Type B pancreatic cell (in vitro differentiated cells): ENCODE measurements at regions not wholly inside any gene's neighbourhood (a gene's known extent, or its start where the extent isn't known, plus 50 kb on each side); places are given as distances from the start of the nearest gene placed in this dataset.

Experiments
- DNase-seq: peaks from one replicate; pipeline ENCODE4 v3.0.0; 2021; ENCODE audit warnings: mixed read lengths; ENCODE audit not compliant: unreplicated experiment; ENCODE audit errors: extremely low spot score
- H3K27ac Mint-ChIP-seq: 2 replicates; pipeline ENCODE4 v1.8.0; 2021; ENCODE audit warnings: mild to moderate bottlenecking, mixed read lengths
- H3K27me3 Mint-ChIP-seq: 2 replicates; pipeline ENCODE4 v1.8.0; 2021; ENCODE audit warnings: mixed read lengths
- H3K36me3 Mint-ChIP-seq: 2 replicates; pipeline ENCODE4 v1.8.0; 2021; ENCODE audit warnings: mixed read lengths
- H3K4me1 Mint-ChIP-seq: one replicate; pipeline ENCODE4 v1.8.0; 2021; ENCODE audit warnings: mixed read lengths; ENCODE audit not compliant: unreplicated experiment
- H3K4me3 Mint-ChIP-seq: 2 replicates; pipeline ENCODE4 v1.8.0; 2021; ENCODE audit warnings: mild to moderate bottlenecking, mixed read lengths
- H3K9me3 Mint-ChIP-seq: 2 replicates; pipeline ENCODE4 v1.8.0; 2021; ENCODE audit warnings: mixed read lengths
- CTCF ChIP-seq: fragments of 200-600 bp; sonication (generic); conservative IDR thresholded peaks from 2 replicates; pipeline ENCODE4 v1.5.0; 2021; ENCODE audit warnings: antibody characterized with exemption, mild to moderate bottlenecking

DNA sequence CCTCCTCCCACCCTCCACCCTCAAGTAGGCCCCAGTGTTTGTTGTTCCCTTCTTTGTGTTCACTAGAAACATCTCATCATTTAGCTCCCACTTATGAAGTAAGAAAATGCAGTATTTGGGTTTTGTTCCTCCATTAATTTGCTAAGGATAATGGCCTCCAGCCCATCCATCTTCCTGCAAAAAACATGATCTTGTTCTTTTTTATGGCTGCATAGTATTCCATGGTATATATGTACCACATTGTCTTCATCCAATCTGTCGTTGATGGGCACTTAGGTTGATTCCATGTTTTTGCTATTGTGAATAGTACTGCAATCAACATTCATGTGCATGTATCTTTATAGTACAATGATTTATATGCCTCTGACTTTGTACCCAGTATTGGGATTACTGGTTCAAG is 416.8 kb upstream of the SASH1 start:
- Mint-ChIP-seq H3K4me3 (no peak overlapping the region), H3K27me3 (peaks cover 8% of the 10 kb centered on the region), H3K4me1 (no peaks in the 10 kb centered on the region), H3K9me3 (no peaks in the 10 kb centered on the region), H3K27ac (no peak overlapping the region), H3K36me3 (peaks cover 2% of the 10 kb centered on the region)
- TF ChIP-seq CTCF, result no peak
- DNase-seq, result no peak

- H3K4me1 Mint-ChIP-seq, result no peaks in the 10 kb centered on the region
- no peak for DNase-seq
- H3K4me3 Mint-ChIP-seq, result no peak overlapping the region
- H3K27me3 Mint-ChIP-seq, result peaks cover 17% of the 10 kb centered on the region
- no peaks in the 10 kb centered on the region for H3K9me3 Mint-ChIP-seq
- no peak overlapping the region for H3K27ac Mint-ChIP-seq
- no peak for TF ChIP-seq CTCF
- peaks cover 3% of the 10 kb centered on the region for H3K36me3 Mint-ChIP-seq
These were observed 411.9 kb upstream of the SASH1 start for GRCh38 chr6:147930745-147931144.

GRCh38 chr6:147933224-147933623 is 409.4 kb upstream of the SASH1 start:
- Mint-ChIP-seq H3K36me3 (peaks cover 3% of the 10 kb centered on the region), H3K4me1 (no peaks in the 10 kb centered on the region), H3K4me3 (no peak overlapping the region), H3K27ac (no peak overlapping the region), H3K9me3 (no peaks in the 10 kb centered on the region), H3K27me3 (peaks cover 17% of the 10 kb centered on the region)
- no peak for TF ChIP-seq CTCF
- no peak for DNase-seq

DNA sequence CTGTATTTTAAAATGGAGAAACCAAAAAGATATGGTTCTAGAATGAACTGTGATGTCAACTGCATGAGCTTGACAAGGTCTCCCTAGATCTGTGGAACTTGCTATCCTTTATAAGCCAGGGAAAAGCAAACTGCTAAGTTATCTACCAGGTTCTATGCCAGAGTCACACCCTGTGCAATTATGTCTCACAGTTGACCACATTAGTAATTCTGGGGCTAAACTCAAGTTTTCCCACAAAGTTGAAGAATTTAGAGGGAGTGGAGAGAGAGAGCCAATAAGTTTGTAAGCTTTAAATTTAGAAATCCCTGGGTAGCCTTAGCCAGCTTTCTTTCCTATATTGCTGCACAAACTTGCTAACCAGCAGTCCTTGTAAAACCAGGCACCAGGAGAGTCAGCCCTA is 407.0 kb upstream of the SASH1 start:
- no peak for DNase-seq
- Mint-ChIP-seq H3K27me3 (peaks cover 10% of the 10 kb centered on the region), H3K4me3 (no peak overlapping the region), H3K4me1 (no peaks in the 10 kb centered on the region), H3K9me3 (no peaks in the 10 kb centered on the region), H3K27ac (no peak overlapping the region), H3K36me3 (peaks cover 2% of the 10 kb centered on the region)
- no peak for TF ChIP-seq CTCF

DNA sequence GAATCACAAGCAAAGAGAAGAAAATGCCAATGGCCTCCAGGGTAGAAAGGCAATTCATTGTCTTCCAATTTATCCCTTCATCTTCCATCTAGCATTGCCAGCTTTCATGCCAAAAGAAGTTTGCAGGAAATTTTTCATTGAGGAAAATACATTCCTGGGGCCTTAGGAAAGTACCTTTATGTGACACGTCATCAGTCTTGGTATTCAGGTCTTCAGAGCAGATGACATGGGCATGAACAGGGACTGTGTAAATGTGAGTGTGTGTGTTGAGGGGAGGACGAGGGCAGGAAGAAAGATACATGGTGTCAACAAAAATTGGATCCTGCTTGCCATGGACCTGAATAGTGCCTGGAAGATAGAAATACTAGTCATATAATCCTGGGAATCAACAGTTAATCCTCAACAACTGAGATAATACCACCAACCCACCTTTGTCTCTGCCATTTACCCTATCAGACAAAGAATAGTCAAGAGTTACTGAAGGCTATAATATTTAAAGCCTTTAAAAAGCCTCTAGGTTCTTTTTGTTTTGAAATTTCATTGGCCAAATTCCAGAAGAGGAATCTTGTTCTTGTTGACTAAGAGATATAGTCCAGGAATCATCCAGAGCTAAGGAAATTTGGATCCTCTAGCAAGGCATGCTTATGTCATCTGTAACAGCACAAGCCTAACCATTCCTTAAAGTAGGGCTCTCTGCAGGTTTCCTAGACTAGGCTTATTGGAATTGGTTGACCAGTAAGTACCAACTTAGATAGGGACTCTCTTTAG is 405.8 kb upstream of the SASH1 start:
- TF ChIP-seq CTCF, result no peak
- Mint-ChIP-seq H3K4me3 (no peak overlapping the region), H3K9me3 (no peaks in the 10 kb centered on the region), H3K27ac (no peak overlapping the region), H3K4me1 (no peaks in the 10 kb centered on the region), H3K27me3 (peaks cover 7% of the 10 kb centered on the region), H3K36me3 (no peaks in the 10 kb centered on the region)
- DNase-seq, result no peak
